Activated naive CD4-positive, alpha-beta T cell treated with anti-CD3 and anti-CD28 coated beads, Interleukin-2, amount 50 U/mL, for 24 hours (primary cell): ENCODE measurements at regions not wholly inside any gene's neighbourhood (a gene's known extent, or its start where the extent isn't known, plus 50 kb on each side); places are given as distances from the start of the nearest gene placed in this dataset.
"Not testable (repeated sequence)": the region's sequence is repeated elsewhere in the genome, so short reads cannot be mapped to it uniquely, and the experiment has no call there.

Experiments
- H3K27ac Mint-ChIP-seq: one replicate; pipeline ENCODE4 v1.8.0; 2021; ENCODE audit warnings: mild to moderate bottlenecking, mixed read lengths
- H3K27me3 Mint-ChIP-seq: one replicate; pipeline ENCODE4 v1.8.0; 2021; ENCODE audit warnings: mixed read lengths
- H3K36me3 Mint-ChIP-seq: one replicate; pipeline ENCODE4 v1.8.0; 2021; ENCODE audit warnings: mixed read lengths
- H3K4me1 Mint-ChIP-seq: one replicate; pipeline ENCODE4 v1.8.0; 2021; ENCODE audit warnings: mixed read lengths
- H3K4me3 Mint-ChIP-seq: one replicate; pipeline ENCODE4 v1.8.0; 2021; ENCODE audit warnings: mild to moderate bottlenecking, mixed read lengths
- H3K9me3 Mint-ChIP-seq: one replicate; pipeline ENCODE4 v1.8.0; 2021; ENCODE audit warnings: mixed read lengths

GRCh38 chr6:168949981-168950857 lies 303.4 kb downstream of the THBS2 start:
- Mint-ChIP-seq H3K4me3 (no peak overlapping the region), H3K4me1 (no peaks in the 10 kb centered on the region)

GRCh38 chr6:168948990-168949531 lies 304.6 kb downstream of the THBS2 start:
- Mint-ChIP-seq H3K9me3 (no peaks in the 10 kb centered on the region), H3K27me3 (peaks cover 13% of the 10 kb centered on the region), H3K4me1 (no peaks in the 10 kb centered on the region), H3K36me3 (no peaks in the 10 kb centered on the region), H3K27ac (no peak overlapping the region), H3K4me3 (no peak overlapping the region)

More at GRCh38 chr6:168949981-168950857, 303.4 kb downstream of the THBS2 start:
- no peak overlapping the region for H3K27ac Mint-ChIP-seq
- no peaks in the 10 kb centered on the region for H3K9me3 Mint-ChIP-seq
- H3K27me3 Mint-ChIP-seq: peaks cover 15% of the 10 kb centered on the region
- no peaks in the 10 kb centered on the region for H3K36me3 Mint-ChIP-seq

- no peaks in the 10 kb centered on the region for H3K36me3 Mint-ChIP-seq
- H3K9me3 Mint-ChIP-seq: no peaks in the 10 kb centered on the region
- no peaks in the 10 kb centered on the region for H3K4me1 Mint-ChIP-seq
- H3K27me3 Mint-ChIP-seq: peaks cover 9% of the 10 kb centered on the region
- H3K27ac Mint-ChIP-seq: no peak overlapping the region
- no peak overlapping the region for H3K4me3 Mint-ChIP-seq
Observed at GRCh38 chr6:168948002-168948401, 305.6 kb downstream of the THBS2 start.

- H3K4me1 Mint-ChIP-seq: no peaks in the 10 kb centered on the region
- no peak overlapping the region for H3K4me3 Mint-ChIP-seq
- no peak overlapping the region for H3K27ac Mint-ChIP-seq
- no peaks in the 10 kb centered on the region for H3K9me3 Mint-ChIP-seq
- H3K36me3 Mint-ChIP-seq: no peaks in the 10 kb centered on the region
- peaks cover 11% of the 10 kb centered on the region for H3K27me3 Mint-ChIP-seq
Observed at GRCh38 chr6:168943231-168943905, 310.3 kb downstream of the THBS2 start.

GRCh38 chr6:168942646-168943045 lies 311.0 kb downstream of the THBS2 start:
- Mint-ChIP-seq H3K4me3 (no peak overlapping the region), H3K27me3 (peaks cover 12% of the 10 kb centered on the region), H3K27ac (no peak overlapping the region)

GRCh38 chr6:168941036-168941435 lies 312.6 kb downstream of the THBS2 start:
- Mint-ChIP-seq H3K36me3 (no peaks in the 10 kb centered on the region), H3K4me3 (no peak overlapping the region), H3K9me3 (no peaks in the 10 kb centered on the region), H3K27me3 (peaks cover 12% of the 10 kb centered on the region), H3K4me1 (no peaks in the 10 kb centered on the region), H3K27ac (no peak overlapping the region)

More at GRCh38 chr6:168942646-168943045, 311.0 kb downstream of the THBS2 start:
- Mint-ChIP-seq H3K36me3 (no peaks in the 10 kb centered on the region), H3K9me3 (no peaks in the 10 kb centered on the region), H3K4me1 (no peaks in the 10 kb centered on the region)

- Mint-ChIP-seq H3K27me3 (peaks cover 16% of the 10 kb centered on the region), H3K36me3 (no peaks in the 10 kb centered on the region), H3K9me3 (no peaks in the 10 kb centered on the region), H3K4me1 (no peaks in the 10 kb centered on the region), H3K27ac (no peak overlapping the region), H3K4me3 (no peak overlapping the region)
Observed at GRCh38 chr6:168939796-168940195, 313.9 kb downstream of the THBS2 start.

- no peak overlapping the region for H3K4me3 Mint-ChIP-seq
- peaks cover 18% of the 10 kb centered on the region for H3K27me3 Mint-ChIP-seq
- no peaks in the 10 kb centered on the region for H3K36me3 Mint-ChIP-seq
- H3K27ac Mint-ChIP-seq: no peak overlapping the region
- H3K4me1 Mint-ChIP-seq: no peaks in the 10 kb centered on the region
- no peaks in the 10 kb centered on the region for H3K9me3 Mint-ChIP-seq
Observed at GRCh38 chr6:168939041-168939440, 314.6 kb downstream of the THBS2 start.

- Mint-ChIP-seq H3K36me3 (no peaks in the 10 kb centered on the region), H3K27ac (no peak overlapping the region), H3K27me3 (peaks cover 18% of the 10 kb centered on the region), H3K9me3 (no peaks in the 10 kb centered on the region), H3K4me3 (no peak overlapping the region), H3K4me1 (no peaks in the 10 kb centered on the region)
Observed at GRCh38 chr6:168938546-168938945, 315.1 kb downstream of the THBS2 start.

GRCh38 chr6:168937054-168937453 lies 316.6 kb downstream of the THBS2 start:
- no peaks in the 10 kb centered on the region for H3K36me3 Mint-ChIP-seq
- peaks cover 18% of the 10 kb centered on the region for H3K27me3 Mint-ChIP-seq
- no peak overlapping the region for H3K4me3 Mint-ChIP-seq
- H3K27ac Mint-ChIP-seq: no peak overlapping the region
- H3K4me1 Mint-ChIP-seq: no peaks in the 10 kb centered on the region
- H3K9me3 Mint-ChIP-seq: no peaks in the 10 kb centered on the region

GRCh38 chr6:168935628-168936010 lies 318.0 kb downstream of the THBS2 start:
- no peaks in the 10 kb centered on the region for H3K4me1 Mint-ChIP-seq
- no peaks in the 10 kb centered on the region for H3K9me3 Mint-ChIP-seq
- no peak overlapping the region for H3K27ac Mint-ChIP-seq
- H3K36me3 Mint-ChIP-seq: no peaks in the 10 kb centered on the region
- peaks cover 16% of the 10 kb centered on the region for H3K27me3 Mint-ChIP-seq
- no peak overlapping the region for H3K4me3 Mint-ChIP-seq

- Mint-ChIP-seq H3K9me3 (no peaks in the 10 kb centered on the region), H3K36me3 (no peaks in the 10 kb centered on the region), H3K4me3 (no peak overlapping the region), H3K4me1 (no peaks in the 10 kb centered on the region), H3K27me3 (peaks cover 15% of the 10 kb centered on the region), H3K27ac (no peak overlapping the region)
Observed at GRCh38 chr6:168934660-168935627, 318.7 kb downstream of the THBS2 start.

- not testable (repeated sequence) for H3K27ac Mint-ChIP-seq, H3K27me3 Mint-ChIP-seq, H3K9me3 Mint-ChIP-seq, H3K36me3 Mint-ChIP-seq, H3K4me1 Mint-ChIP-seq, H3K4me3 Mint-ChIP-seq
Observed at GRCh38 chr6:168932171-168932570, 321.5 kb downstream of the THBS2 start.

- not testable (repeated sequence) for H3K4me3 Mint-ChIP-seq, H3K4me1 Mint-ChIP-seq, H3K9me3 Mint-ChIP-seq, H3K27ac Mint-ChIP-seq, H3K27me3 Mint-ChIP-seq, H3K36me3 Mint-ChIP-seq
Observed at GRCh38 chr6:168931072-168931471, 322.6 kb downstream of the THBS2 start.

- Mint-ChIP-seq H3K4me1 (no peaks in the 10 kb centered on the region), H3K36me3 (no peaks in the 10 kb centered on the region), H3K9me3 (no peaks in the 10 kb centered on the region), H3K4me3 (no peak overlapping the region), H3K27me3 (peaks cover 4% of the 10 kb centered on the region), H3K27ac (no peak overlapping the region)
Observed at GRCh38 chr6:168929871-168930450, 323.7 kb downstream of the THBS2 start.
